H9 (cell line): ENCODE measurements at regions not wholly inside any gene's neighbourhood (a gene's known extent, or its start where the extent isn't known, plus 50 kb on each side); places are given as distances from the start of the nearest gene placed in this dataset.

Source experiments
- DNase-seq: peaks from one replicate; pipeline ENCODE4 v3.0.0-alpha.2; 2017
- H2AFZ ChIP-seq: one replicate; pipeline ENCODE4 v1.6.1; 2013; ENCODE audit warnings: mild to moderate bottlenecking, low read length, control low read depth, moderate library complexity
- H2AK5ac ChIP-seq: 2 replicates; pipeline ENCODE4 v1.6.1; 2013; ENCODE audit warnings: low read length, control low read depth, mixed read lengths; ENCODE audit not compliant: insufficient read length
- H2BK120ac ChIP-seq: one replicate; pipeline ENCODE4 v1.6.1; 2013; ENCODE audit warnings: low read depth, mild to moderate bottlenecking, low read length, control low read depth, inconsistent platforms; ENCODE audit not compliant: poor library complexity, severe bottlenecking
- H2BK12ac ChIP-seq: 2 replicates; pipeline ENCODE4 v1.6.1; 2013; ENCODE audit warnings: low read length, control low read depth, mixed read lengths, low read depth; ENCODE audit not compliant: insufficient read length
- H2BK15ac ChIP-seq: 2 replicates; pipeline ENCODE4 v1.6.1; 2013; ENCODE audit warnings: low read depth, low read length, control low read depth
- H2BK20ac ChIP-seq: one replicate; pipeline ENCODE4 v1.6.1; 2013; ENCODE audit warnings: low read depth, mild to moderate bottlenecking, low read length, control low read depth, inconsistent platforms; ENCODE audit not compliant: poor library complexity, severe bottlenecking
- H2BK5ac ChIP-seq: 2 replicates; pipeline ENCODE4 v1.6.1; 2013; ENCODE audit warnings: low read length, control low read depth, mixed read lengths; ENCODE audit not compliant: insufficient read length
- H3K14ac ChIP-seq: 2 replicates; pipeline ENCODE4 v1.6.1; 2013; ENCODE audit warnings: low read length, control low read depth; ENCODE audit not compliant: insufficient read depth
- H3K18ac ChIP-seq: 2 replicates; pipeline ENCODE4 v1.6.1; 2013; ENCODE audit warnings: low read depth, mild to moderate bottlenecking, mixed read lengths, low read length, control low read depth; ENCODE audit not compliant: insufficient read length
- H3K23ac ChIP-seq: 2 replicates; pipeline ENCODE4 v1.6.1; 2013; ENCODE audit warnings: low read length, control low read depth, mixed read lengths, low read depth; ENCODE audit not compliant: insufficient read length
- H3K23me2 ChIP-seq: 2 replicates; pipeline ENCODE4 v1.6.1; 2013; ENCODE audit warnings: low read depth, mild to moderate bottlenecking, mixed read lengths, low read length, control low read depth; ENCODE audit not compliant: insufficient read length, poor library complexity, severe bottlenecking
- H3K27ac ChIP-seq: 2 replicates; pipeline ENCODE4 v1.5.1; 2013; ENCODE audit warnings: low read length, control low read depth, mixed read lengths, low read depth; ENCODE audit not compliant: insufficient read length
- H3K27me3 ChIP-seq: 2 replicates; pipeline ENCODE4 v1.6.1; 2013; ENCODE audit warnings: low read length, control low read depth, inconsistent platforms; ENCODE audit not compliant: insufficient read depth
- H3K4ac ChIP-seq: 2 replicates; pipeline ENCODE4 v1.6.1; 2013; ENCODE audit warnings: low read depth, mild to moderate bottlenecking, control low read depth, inconsistent platforms, low read length, moderate library complexity
- H3K4me1 ChIP-seq: 2 replicates; pipeline ENCODE4 v1.6.1; 2013; ENCODE audit warnings: low read length, control low read depth, inconsistent platforms; ENCODE audit not compliant: insufficient read depth
- H3K4me2 ChIP-seq: 2 replicates; pipeline ENCODE4 v1.6.1; 2013; ENCODE audit warnings: low read length, control low read depth, mixed read lengths; ENCODE audit not compliant: insufficient read length, insufficient read depth
- H3K56ac ChIP-seq: 2 replicates; pipeline ENCODE4 v1.6.1; 2013; ENCODE audit warnings: low read depth, mild to moderate bottlenecking, mixed read lengths, low read length, control low read depth; ENCODE audit not compliant: insufficient read length
- H3K79me1 ChIP-seq: 2 replicates; pipeline ENCODE4 v1.6.1; 2013; ENCODE audit warnings: low read depth, mild to moderate bottlenecking, moderate library complexity, low read length, control low read depth, inconsistent platforms; ENCODE audit not compliant: insufficient read depth, poor library complexity, severe bottlenecking
- H3K79me2 ChIP-seq: 2 replicates; pipeline ENCODE4 v1.6.1; 2013; ENCODE audit warnings: low read length, control low read depth, inconsistent platforms; ENCODE audit not compliant: insufficient read depth
- H3K9ac ChIP-seq: 2 replicates; pipeline ENCODE4 v1.6.1; 2013; ENCODE audit warnings: low read length, control low read depth, mixed read lengths; ENCODE audit not compliant: insufficient read length; ENCODE audit errors: extremely low read depth
- H3K9me3 ChIP-seq: one replicate; pipeline ENCODE4 v1.6.1; 2013; ENCODE audit warnings: low read depth, low read length, inconsistent platforms; ENCODE audit not compliant: control insufficient read depth
- H3T11ph ChIP-seq: one replicate; pipeline ENCODE4 v1.6.1; 2013; ENCODE audit warnings: mild to moderate bottlenecking, low read length, control low read depth, inconsistent platforms
- H4K20me1 ChIP-seq: one replicate; pipeline ENCODE4 v1.6.1; 2013; ENCODE audit not compliant: control insufficient read depth, insufficient read length, insufficient read depth
- H4K5ac ChIP-seq: 2 replicates; pipeline ENCODE4 v1.6.1; 2013; ENCODE audit warnings: low read depth, mild to moderate bottlenecking, mixed read lengths, low read length, control low read depth; ENCODE audit not compliant: insufficient read length
- H4K8ac ChIP-seq: replicated peaks from 2 replicates; pipeline ENCODE4 v1.6.1; 2013; ENCODE audit warnings: low read length, control low read depth, mixed read lengths, low read depth; ENCODE audit not compliant: insufficient read length
- H4K91ac ChIP-seq: 2 replicates; pipeline ENCODE4 v1.6.1; 2013; ENCODE audit warnings: low read depth, mild to moderate bottlenecking, moderate library complexity, mixed read lengths, low read length, control low read depth; ENCODE audit not compliant: insufficient read length
- H3K27ac Mint-ChIP-seq, 3 experiments: 2 replicates in 2 of 3; 3 replicates in 1 of 3; pipeline ENCODE4 v1.8.0; 2020 to 2021; ENCODE audit warnings: mixed read lengths in 3 of 3, mild to moderate bottlenecking in 1 of 3, moderate library complexity in 1 of 3
- H3K27me3 Mint-ChIP-seq: 2 replicates; pipeline ENCODE4 v1.8.0; 2021; ENCODE audit warnings: low read depth, mild to moderate bottlenecking, moderate library complexity, mixed read lengths
- H3K36me3 Mint-ChIP-seq, 3 experiments: 2 replicates in 2 of 3; 3 replicates in 1 of 3; pipeline ENCODE4 v1.8.0; 2020 to 2021; ENCODE audit warnings: low read depth in 3 of 3, mixed read lengths in 3 of 3; ENCODE audit not compliant: insufficient read depth in 1 of 3
- H3K4me1 Mint-ChIP-seq, 2 experiments: 2 replicates each; pipeline ENCODE4 v1.8.0; 2020; ENCODE audit warnings: mixed read lengths in 2 of 2
- H3K4me3 Mint-ChIP-seq, 2 experiments: 2 replicates in 1 of 2; 3 replicates in 1 of 2; pipeline ENCODE4 v1.8.0; 2020 to 2021; ENCODE audit warnings: mild to moderate bottlenecking in 2 of 2, mixed read lengths in 2 of 2, moderate library complexity in 1 of 2
- H3K9me3 Mint-ChIP-seq, 2 experiments: 2 replicates in 1 of 2; 3 replicates in 1 of 2; pipeline ENCODE4 v1.8.0; 2020; ENCODE audit warnings: mild to moderate bottlenecking in 2 of 2, mixed read lengths in 2 of 2, moderate library complexity in 1 of 2
- WGBS: extraction: QIAGEN DNeasy Blood & Tissue Kit; methylation state at CpG from one replicate; pipeline ENCODE4 v1.1.7; 2013; ENCODE audit warnings: missing lambda C conversion rate, low lambda C conversion rate, mixed read lengths; ENCODE audit not compliant: insufficient read length; ENCODE audit errors: extremely low coverage; 5-methylcytosine and 5-hydroxymethylcytosine counted together
- TF ChIP-seq, protein P1 (sequence below): fragments of 200-600 bp; sonication (generic); conservative IDR thresholded peaks from 3 replicates; pipeline ENCODE4 v1.8.0; 2021; ENCODE audit warnings: antibody characterized with exemption, mild to moderate bottlenecking

DNA sequence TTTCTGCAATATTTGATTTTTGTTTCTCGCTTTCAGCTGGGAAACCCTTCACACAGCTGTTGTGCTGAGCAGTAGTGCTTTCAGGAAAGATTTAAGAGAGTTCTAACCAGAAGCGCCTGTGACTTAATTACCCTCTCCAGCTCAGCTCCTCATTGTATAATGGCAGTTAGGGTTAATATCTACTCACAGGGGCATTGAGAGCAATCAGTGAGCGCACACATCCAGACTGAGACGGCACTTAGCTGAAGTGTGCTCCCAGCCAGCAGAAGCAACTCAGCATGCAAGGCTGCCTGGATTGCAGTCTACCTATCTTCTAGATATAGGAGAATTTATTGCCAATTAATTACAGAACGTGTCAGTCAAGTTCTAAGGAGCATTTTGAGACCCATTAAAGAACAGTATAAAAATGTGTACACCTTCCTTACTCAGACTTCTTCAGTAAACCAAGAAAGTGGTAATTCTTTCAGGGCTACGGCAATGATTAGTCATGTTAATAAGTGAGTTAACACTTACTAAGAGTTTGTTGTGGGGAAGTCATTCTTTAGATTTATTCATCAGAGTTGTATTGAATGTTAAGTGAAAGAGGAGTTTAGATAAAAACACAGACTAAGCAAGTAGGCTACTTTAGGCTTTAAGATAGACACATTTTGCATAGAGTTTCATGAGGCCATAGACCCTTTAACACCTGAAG is 111.7 kb upstream of the PCAT7 start:
- no peak overlapping the region for H3K56ac ChIP-seq

More for the DNA sequence above, 111.7 kb upstream of the PCAT7 start:
- Histone ChIP-seq H3K9me3 (no peaks in the 10 kb centered on the region), H3K79me2 (no peaks in the 10 kb centered on the region), H3K23ac (no peak overlapping the region), H3T11ph (no peak overlapping the region), H3K79me1 (no peaks in the 10 kb centered on the region), H3K4ac (no peak overlapping the region), H2BK5ac (no peak overlapping the region), H3K27ac (no peak overlapping the region), H2AK5ac (no peak overlapping the region), H2BK120ac (no peak overlapping the region), H2BK20ac (no peak overlapping the region), H4K20me1 (no peaks in the 10 kb centered on the region), H2BK12ac (no peak overlapping the region), H3K27me3 (no peaks in the 10 kb centered on the region), H3K4me2 (no peak overlapping the region), H2AFZ (no peak overlapping the region), H3K9ac (no peak overlapping the region), H2BK15ac (no peak overlapping the region), H4K5ac (no peak overlapping the region), H4K91ac (no peak overlapping the region), H3K18ac (no peak overlapping the region), H3K23me2 (no peaks in the 10 kb centered on the region), H4K8ac (no peak overlapping the region), H3K4me1 (no peaks in the 10 kb centered on the region), H3K14ac (no peak overlapping the region)
- H3K4me3 Mint-ChIP-seq: no peak overlapping the region
- no peaks in the 10 kb centered on the region; the same call in 1 of the 2 replicates for H3K27me3 Mint-ChIP-seq
- peaks cover 16 to 47% (median 44%) of the 10 kb centered on the region in 3 experiments; a peak in 6 of 7 replicates for H3K36me3 Mint-ChIP-seq
- no CpG with 5 or more reads among the region's 6 CpGs for WGBS
- H3K9me3 Mint-ChIP-seq: no peaks in the 10 kb centered on the region
- peaks cover 4 to 7% of the 10 kb centered on the region in 2 experiments for H3K4me1 Mint-ChIP-seq
- peak overlapping the region in 2 of 3 experiments; percentile 40 to 74; a peak in 2 of 7 replicates for H3K27ac Mint-ChIP-seq
- DNase-seq: no peak
- TF ChIP-seq, protein P1, sequence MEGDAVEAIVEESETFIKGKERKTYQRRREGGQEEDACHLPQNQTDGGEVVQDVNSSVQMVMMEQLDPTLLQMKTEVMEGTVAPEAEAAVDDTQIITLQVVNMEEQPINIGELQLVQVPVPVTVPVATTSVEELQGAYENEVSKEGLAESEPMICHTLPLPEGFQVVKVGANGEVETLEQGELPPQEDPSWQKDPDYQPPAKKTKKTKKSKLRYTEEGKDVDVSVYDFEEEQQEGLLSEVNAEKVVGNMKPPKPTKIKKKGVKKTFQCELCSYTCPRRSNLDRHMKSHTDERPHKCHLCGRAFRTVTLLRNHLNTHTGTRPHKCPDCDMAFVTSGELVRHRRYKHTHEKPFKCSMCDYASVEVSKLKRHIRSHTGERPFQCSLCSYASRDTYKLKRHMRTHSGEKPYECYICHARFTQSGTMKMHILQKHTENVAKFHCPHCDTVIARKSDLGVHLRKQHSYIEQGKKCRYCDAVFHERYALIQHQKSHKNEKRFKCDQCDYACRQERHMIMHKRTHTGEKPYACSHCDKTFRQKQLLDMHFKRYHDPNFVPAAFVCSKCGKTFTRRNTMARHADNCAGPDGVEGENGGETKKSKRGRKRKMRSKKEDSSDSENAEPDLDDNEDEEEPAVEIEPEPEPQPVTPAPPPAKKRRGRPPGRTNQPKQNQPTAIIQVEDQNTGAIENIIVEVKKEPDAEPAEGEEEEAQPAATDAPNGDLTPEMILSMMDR: no peak
